GM23338 (cell line): ENCODE measurements at regions not wholly inside any gene's neighbourhood (a gene's known extent, or its start where the extent isn't known, plus 50 kb on each side); places are given as distances from the start of the nearest gene placed in this dataset.

Experiments
- ATAC-seq: fragments of 200-7000 bp; cut with Tn5 transposase; 3 replicates; pipeline ENCODE4 v1.9.1; 2020
- DNase-seq: peaks from one replicate; pipeline ENCODE4 v3.0.0-alpha.2; 2015; ENCODE audit warnings: low spot score
- H2AFZ ChIP-seq: fragments of 200-600 bp; sonication (generic); 2 replicates; pipeline ENCODE4 v1.8.0; 2016; ENCODE audit warnings: antibody characterized with exemption, mild to moderate bottlenecking, moderate library complexity
- H3F3A ChIP-seq: fragments of 200-600 bp; sonication (generic); replicated peaks from 2 replicates; pipeline ENCODE4 v1.8.0; 2017; ENCODE audit warnings: antibody characterized with exemption, mixed run types, low read depth
- H3K27ac ChIP-seq: fragments of 200-600 bp; sonication (generic); 2 replicates; pipeline ENCODE4 v1.6.1; 2016; ENCODE audit warnings: low read depth
- H3K27me3 ChIP-seq: fragments of 200-600 bp; sonication (generic); 2 replicates; pipeline ENCODE4 v1.8.0; 2016; ENCODE audit warnings: mild to moderate bottlenecking, mixed run types, moderate library complexity; ENCODE audit not compliant: insufficient read depth
- H3K36me3 ChIP-seq: fragments of 200-600 bp; sonication (generic); 2 replicates; pipeline ENCODE4 v1.8.0; 2016; ENCODE audit warnings: mild to moderate bottlenecking; ENCODE audit not compliant: insufficient read depth
- H3K4me1 ChIP-seq: fragments of 200-600 bp; sonication (generic); 2 replicates; pipeline ENCODE4 v1.8.0; 2016; ENCODE audit warnings: mild to moderate bottlenecking, moderate library complexity; ENCODE audit not compliant: insufficient read depth
- H3K4me2 ChIP-seq: fragments of 200-600 bp; sonication (generic); 2 replicates; pipeline ENCODE4 v1.7.1; 2017; ENCODE audit warnings: mixed run types
- H3K4me3 ChIP-seq: fragments of 200-600 bp; sonication (generic); 2 replicates; pipeline ENCODE4 v1.6.1; 2016; ENCODE audit warnings: mixed run types
- H3K79me2 ChIP-seq: fragments of 200-600 bp; sonication (generic); replicated peaks from 2 replicates; pipeline ENCODE4 v1.8.0; 2017; ENCODE audit warnings: mild to moderate bottlenecking; ENCODE audit not compliant: insufficient read depth
- H3K9me2 ChIP-seq: fragments of 200-600 bp; sonication (generic); 2 replicates; pipeline ENCODE4 v1.8.0; 2017; ENCODE audit not compliant: insufficient read depth
- H4K20me1 ChIP-seq: fragments of 200-600 bp; sonication (generic); replicated peaks from 2 replicates; pipeline ENCODE4 v1.8.0; 2017; ENCODE audit warnings: mild to moderate bottlenecking; ENCODE audit not compliant: insufficient read depth
- H3K27ac Mint-ChIP-seq: 2 replicates; pipeline ENCODE4 v1.8.0; 2020; ENCODE audit warnings: inconsistent platforms, mild to moderate bottlenecking, moderate library complexity, mixed read lengths
- H3K27me3 Mint-ChIP-seq: 3 replicates; pipeline ENCODE4 v1.8.0; 2022; ENCODE audit warnings: low read depth, mild to moderate bottlenecking, moderate library complexity, mixed read lengths, inconsistent platforms; ENCODE audit not compliant: insufficient read depth, poor library complexity
- H3K36me3 Mint-ChIP-seq: 3 replicates; pipeline ENCODE4 v1.8.0; 2021; ENCODE audit warnings: low read depth, mild to moderate bottlenecking, inconsistent platforms, moderate library complexity, mixed read lengths
- H3K4me1 Mint-ChIP-seq: 3 replicates; pipeline ENCODE4 v1.8.0; 2020; ENCODE audit warnings: mild to moderate bottlenecking, inconsistent platforms, mixed read lengths
- H3K4me3 Mint-ChIP-seq: 3 replicates; pipeline ENCODE4 v1.8.0; 2021; ENCODE audit warnings: moderate library complexity, mild to moderate bottlenecking, inconsistent platforms, mixed read lengths
- H3K9me3 Mint-ChIP-seq: 3 replicates; pipeline ENCODE4 v1.8.0; 2020; ENCODE audit warnings: moderate library complexity, mild to moderate bottlenecking, inconsistent platforms, mixed read lengths
- JUNB ChIP-seq: IDR thresholded peaks from one replicate; pipeline ENCODE4 v1.6.1; 2016; ENCODE audit warnings: antibody characterized with exemption; ENCODE audit not compliant: unreplicated experiment
- NANOG ChIP-seq: IDR thresholded peaks from 2 replicates; pipeline ENCODE4 v1.6.1; 2016; ENCODE audit warnings: antibody characterized with exemption, borderline replicate concordance
- TF ChIP-seq, protein P1 (sequence below): IDR thresholded peaks from one replicate; pipeline ENCODE4 v1.6.1; 2018; ENCODE audit warnings: antibody characterized with exemption; ENCODE audit not compliant: unreplicated experiment
- TF ChIP-seq, protein P2 (sequence below): fragments of 250-450 bp; sonication (Bioruptor Pico); IDR thresholded peaks from 2 replicates; pipeline ENCODE4 v1.5.0; 2020; ENCODE audit warnings: mild to moderate bottlenecking, moderate library complexity

- H4K20me1 ChIP-seq: no peaks in the 10 kb centered on the region
- H3F3A ChIP-seq: no peaks in the 10 kb centered on the region
- H3K4me3 ChIP-seq: no peak overlapping the region
- no peak overlapping the region for H2AFZ ChIP-seq
- H3K4me3 Mint-ChIP-seq: no peak overlapping the region
- no peaks in the 10 kb centered on the region for H3K36me3 Mint-ChIP-seq
- H3K4me1 Mint-ChIP-seq: no peaks in the 10 kb centered on the region
- H3K27ac ChIP-seq: no peak overlapping the region
- H3K4me1 ChIP-seq: no peaks in the 10 kb centered on the region
- H3K79me2 ChIP-seq: no peaks in the 10 kb centered on the region
- H3K27me3 ChIP-seq: no peaks in the 10 kb centered on the region
- no peak overlapping the region for H3K4me2 ChIP-seq
- no peaks in the 10 kb centered on the region for H3K9me3 Mint-ChIP-seq
- ATAC-seq (no peak), DNase-seq (no peak)
- H3K27ac Mint-ChIP-seq: no peak overlapping the region
- TF ChIP-seq, protein P1, sequence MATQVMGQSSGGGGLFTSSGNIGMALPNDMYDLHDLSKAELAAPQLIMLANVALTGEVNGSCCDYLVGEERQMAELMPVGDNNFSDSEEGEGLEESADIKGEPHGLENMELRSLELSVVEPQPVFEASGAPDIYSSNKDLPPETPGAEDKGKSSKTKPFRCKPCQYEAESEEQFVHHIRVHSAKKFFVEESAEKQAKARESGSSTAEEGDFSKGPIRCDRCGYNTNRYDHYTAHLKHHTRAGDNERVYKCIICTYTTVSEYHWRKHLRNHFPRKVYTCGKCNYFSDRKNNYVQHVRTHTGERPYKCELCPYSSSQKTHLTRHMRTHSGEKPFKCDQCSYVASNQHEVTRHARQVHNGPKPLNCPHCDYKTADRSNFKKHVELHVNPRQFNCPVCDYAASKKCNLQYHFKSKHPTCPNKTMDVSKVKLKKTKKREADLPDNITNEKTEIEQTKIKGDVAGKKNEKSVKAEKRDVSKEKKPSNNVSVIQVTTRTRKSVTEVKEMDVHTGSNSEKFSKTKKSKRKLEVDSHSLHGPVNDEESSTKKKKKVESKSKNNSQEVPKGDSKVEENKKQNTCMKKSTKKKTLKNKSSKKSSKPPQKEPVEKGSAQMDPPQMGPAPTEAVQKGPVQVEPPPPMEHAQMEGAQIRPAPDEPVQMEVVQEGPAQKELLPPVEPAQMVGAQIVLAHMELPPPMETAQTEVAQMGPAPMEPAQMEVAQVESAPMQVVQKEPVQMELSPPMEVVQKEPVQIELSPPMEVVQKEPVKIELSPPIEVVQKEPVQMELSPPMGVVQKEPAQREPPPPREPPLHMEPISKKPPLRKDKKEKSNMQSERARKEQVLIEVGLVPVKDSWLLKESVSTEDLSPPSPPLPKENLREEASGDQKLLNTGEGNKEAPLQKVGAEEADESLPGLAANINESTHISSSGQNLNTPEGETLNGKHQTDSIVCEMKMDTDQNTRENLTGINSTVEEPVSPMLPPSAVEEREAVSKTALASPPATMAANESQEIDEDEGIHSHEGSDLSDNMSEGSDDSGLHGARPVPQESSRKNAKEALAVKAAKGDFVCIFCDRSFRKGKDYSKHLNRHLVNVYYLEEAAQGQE: no peak
- TF ChIP-seq NANOG: no peak
- TF ChIP-seq JUNB: no peak
- TF ChIP-seq, protein P2, sequence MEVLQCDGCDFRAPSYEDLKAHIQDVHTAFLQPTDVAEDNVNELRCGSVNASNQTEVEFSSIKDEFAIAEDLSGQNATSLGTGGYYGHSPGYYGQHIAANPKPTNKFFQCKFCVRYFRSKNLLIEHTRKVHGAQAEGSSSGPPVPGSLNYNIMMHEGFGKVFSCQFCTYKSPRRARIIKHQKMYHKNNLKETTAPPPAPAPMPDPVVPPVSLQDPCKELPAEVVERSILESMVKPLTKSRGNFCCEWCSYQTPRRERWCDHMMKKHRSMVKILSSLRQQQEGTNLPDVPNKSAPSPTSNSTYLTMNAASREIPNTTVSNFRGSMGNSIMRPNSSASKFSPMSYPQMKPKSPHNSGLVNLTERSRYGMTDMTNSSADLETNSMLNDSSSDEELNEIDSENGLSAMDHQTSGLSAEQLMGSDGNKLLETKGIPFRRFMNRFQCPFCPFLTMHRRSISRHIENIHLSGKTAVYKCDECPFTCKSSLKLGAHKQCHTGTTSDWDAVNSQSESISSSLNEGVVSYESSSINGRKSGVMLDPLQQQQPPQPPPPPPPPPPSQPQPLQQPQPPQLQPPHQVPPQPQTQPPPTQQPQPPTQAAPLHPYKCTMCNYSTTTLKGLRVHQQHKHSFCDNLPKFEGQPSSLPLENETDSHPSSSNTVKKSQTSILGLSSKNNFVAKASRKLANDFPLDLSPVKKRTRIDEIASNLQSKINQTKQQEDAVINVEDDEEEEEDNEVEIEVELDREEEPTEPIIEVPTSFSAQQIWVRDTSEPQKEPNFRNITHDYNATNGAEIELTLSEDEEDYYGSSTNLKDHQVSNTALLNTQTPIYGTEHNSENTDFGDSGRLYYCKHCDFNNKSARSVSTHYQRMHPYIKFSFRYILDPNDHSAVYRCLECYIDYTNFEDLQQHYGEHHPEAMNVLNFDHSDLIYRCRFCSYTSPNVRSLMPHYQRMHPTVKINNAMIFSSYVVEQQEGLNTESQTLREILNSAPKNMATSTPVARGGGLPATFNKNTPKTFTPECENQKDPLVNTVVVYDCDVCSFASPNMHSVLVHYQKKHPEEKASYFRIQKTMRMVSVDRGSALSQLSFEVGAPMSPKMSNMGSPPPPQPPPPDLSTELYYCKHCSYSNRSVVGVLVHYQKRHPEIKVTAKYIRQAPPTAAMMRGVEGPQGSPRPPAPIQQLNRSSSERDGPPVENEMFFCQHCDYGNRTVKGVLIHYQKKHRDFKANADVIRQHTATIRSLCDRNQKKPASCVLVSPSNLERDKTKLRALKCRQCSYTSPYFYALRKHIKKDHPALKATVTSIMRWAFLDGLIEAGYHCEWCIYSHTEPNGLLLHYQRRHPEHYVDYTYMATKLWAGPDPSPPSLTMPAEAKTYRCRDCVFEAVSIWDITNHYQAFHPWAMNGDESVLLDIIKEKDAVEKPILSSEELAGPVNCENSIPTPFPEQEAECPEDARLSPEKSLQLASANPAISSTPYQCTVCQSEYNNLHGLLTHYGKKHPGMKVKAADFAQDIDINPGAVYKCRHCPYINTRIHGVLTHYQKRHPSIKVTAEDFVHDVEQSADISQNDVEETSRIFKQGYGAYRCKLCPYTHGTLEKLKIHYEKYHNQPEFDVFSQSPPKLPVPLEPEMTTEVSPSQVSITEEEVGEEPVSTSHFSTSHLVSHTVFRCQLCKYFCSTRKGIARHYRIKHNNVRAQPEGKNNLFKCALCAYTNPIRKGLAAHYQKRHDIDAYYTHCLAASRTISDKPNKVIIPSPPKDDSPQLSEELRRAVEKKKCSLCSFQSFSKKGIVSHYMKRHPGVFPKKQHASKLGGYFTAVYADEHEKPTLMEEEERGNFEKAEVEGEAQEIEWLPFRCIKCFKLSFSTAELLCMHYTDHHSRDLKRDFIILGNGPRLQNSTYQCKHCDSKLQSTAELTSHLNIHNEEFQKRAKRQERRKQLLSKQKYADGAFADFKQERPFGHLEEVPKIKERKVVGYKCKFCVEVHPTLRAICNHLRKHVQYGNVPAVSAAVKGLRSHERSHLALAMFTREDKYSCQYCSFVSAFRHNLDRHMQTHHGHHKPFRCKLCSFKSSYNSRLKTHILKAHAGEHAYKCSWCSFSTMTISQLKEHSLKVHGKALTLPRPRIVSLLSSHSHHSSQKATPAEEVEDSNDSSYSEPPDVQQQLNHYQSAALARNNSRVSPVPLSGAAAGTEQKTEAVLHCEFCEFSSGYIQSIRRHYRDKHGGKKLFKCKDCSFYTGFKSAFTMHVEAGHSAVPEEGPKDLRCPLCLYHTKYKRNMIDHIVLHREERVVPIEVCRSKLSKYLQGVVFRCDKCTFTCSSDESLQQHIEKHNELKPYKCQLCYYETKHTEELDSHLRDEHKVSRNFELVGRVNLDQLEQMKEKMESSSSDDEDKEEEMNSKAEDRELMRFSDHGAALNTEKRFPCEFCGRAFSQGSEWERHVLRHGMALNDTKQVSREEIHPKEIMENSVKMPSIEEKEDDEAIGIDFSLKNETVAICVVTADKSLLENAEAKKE (CRISPR knock-in tag): no peak
- peaks cover 4% of the 10 kb centered on the region; the same call in 1 of the 2 replicates for H3K9me2 ChIP-seq
- no peaks in the 10 kb centered on the region for H3K27me3 Mint-ChIP-seq
- no peaks in the 10 kb centered on the region for H3K36me3 ChIP-seq
These were observed 489.9 kb downstream of the BCL11B start for GRCh38 chr14:98782062-98782461.
